GM12878 (cell line): ENCODE measurements at regions not wholly inside any gene's neighbourhood (a gene's known extent, or its start where the extent isn't known, plus 50 kb on each side); places are given as distances from the start of the nearest gene placed in this dataset.

Source experiments
- ATAC-seq: fragments of 200-7000 bp; cut with Tn5 transposase; 3 replicates; pipeline ENCODE4 v1.9.1; 2020; ENCODE audit warnings: mild to moderate bottlenecking, moderate library complexity
- BruUV-seq: library from RNA; stranded (reverse); fragments of 400-500 nt; replicated peaks from 2 replicates; lab custom pipeline; 2021; lab: Mats Ljungman, UMichigan
- CTCF ChIA-PET: fragments of 300-600 bp; sonication (Branson Sonifier 250); formaldehyde crosslinking; extraction: SDS; loops from one replicate; lab custom pipeline; 2021; ENCODE audit warnings: inconsistent platforms; lab: Yijun Ruan, JAX
- POLR2A ChIA-PET: fragments of 350-600 bp; formaldehyde crosslinking; extraction: SDS; loops from one replicate; lab custom pipeline; 2021; ENCODE audit warnings: inconsistent platforms; lab: Charles Lee
- RAD21 ChIA-PET: fragments of 300-600 bp; sonication (Branson Sonifier 250); formaldehyde crosslinking; loops from one replicate; lab custom pipeline; 2023; ENCODE audit warnings: antibody characterized with exemption; ENCODE audit not compliant: unreplicated experiment; lab: Charles Lee
- SMC1A ChIA-PET: fragments of 300-600 bp; sonication (Branson Sonifier 250); formaldehyde crosslinking; loops from one replicate; lab custom pipeline; 2023; ENCODE audit not compliant: unreplicated experiment, uncharacterized antibody; lab: Charles Lee
- DNase-seq: peaks from one replicate; pipeline ENCODE4 v3.0.0-alpha.2; 2011; ENCODE audit warnings: low read depth, low spot score
- FAIRE-seq: peaks from 3 replicates; lab custom pipeline; 2011; peaks lifted over from hg19 to GRCh38; lab: Jason Lieb, UNC
- H2AFZ ChIP-seq: 2 replicates; pipeline ENCODE4 v1.6.0; 2011; ENCODE audit warnings: low read depth, low read length, control low read depth; ENCODE audit not compliant: control insufficient read depth
- H3K27ac ChIP-seq: 2 replicates; pipeline ENCODE4 v1.5.1; 2011; ENCODE audit warnings: control low read depth; ENCODE audit not compliant: control insufficient read depth, insufficient read depth
- H3K27me3 ChIP-seq, 2 experiments: replicated peaks in 1 of 2; 2 replicates each; pipeline versions ENCODE4 v1.6.0 to v1.6.1; 2011; ENCODE audit warnings: low read length in 1 of 2; ENCODE audit not compliant: control insufficient read depth in 2 of 2, insufficient read depth in 2 of 2
- H3K36me3 ChIP-seq, 2 experiments: 2 replicates each; pipeline ENCODE4 v1.5.1; 2011; ENCODE audit warnings: low read length in 1 of 2; ENCODE audit not compliant: control insufficient read depth in 2 of 2, insufficient read depth in 2 of 2
- H3K4me1 ChIP-seq: 2 replicates; pipeline ENCODE4 v1.6.1; 2011; ENCODE audit warnings: mild to moderate bottlenecking, low read length, moderate library complexity, mixed read lengths; ENCODE audit not compliant: control insufficient read depth, insufficient read depth
- H3K4me2 ChIP-seq: 2 replicates; pipeline ENCODE4 v1.6.0; 2011; ENCODE audit warnings: control low read depth; ENCODE audit not compliant: control insufficient read depth, insufficient read depth
- H3K4me3 ChIP-seq: fragments of 200-600 bp; sonication (generic); 2 replicates; pipeline ENCODE4 v1.5.1; 2016
- H3K79me2 ChIP-seq: 2 replicates; pipeline ENCODE4 v1.6.0; 2011; ENCODE audit warnings: low read length; ENCODE audit not compliant: control insufficient read depth, insufficient read depth
- H3K9ac ChIP-seq: 2 replicates; pipeline ENCODE4 v1.8.0; 2011; ENCODE audit warnings: low read length, control low read depth, mixed read lengths; ENCODE audit not compliant: control insufficient read depth, insufficient read depth
- H3K9me3 ChIP-seq: replicated peaks from 3 replicates; pipeline ENCODE4 v1.5.1; 2011; ENCODE audit warnings: mild to moderate bottlenecking, low read length; ENCODE audit not compliant: control insufficient read depth, insufficient read depth
- H4K20me1 ChIP-seq: 2 replicates; pipeline ENCODE4 v1.6.0; 2011; ENCODE audit not compliant: control insufficient read depth, insufficient read depth
- CBX5 ChIP-seq: sonication (generic); IDR thresholded peaks from 2 replicates; pipeline ENCODE4 v1.6.1; 2016; ENCODE audit warnings: low read depth, moderate library complexity, mild to moderate bottlenecking, inconsistent platforms
- CREM ChIP-seq: IDR thresholded peaks from 2 replicates; pipeline ENCODE4 v1.6.1; 2014; ENCODE audit warnings: antibody characterized with exemption, low read depth
- KAT2A ChIP-seq: conservative IDR thresholded peaks from 2 replicates; pipeline ENCODE4 v1.6.1; 2011; ENCODE audit warnings: low read depth, low read length; ENCODE audit not compliant: control insufficient read depth
- KLF5 ChIP-seq: fragments of 450-650 bp; IDR thresholded peaks from 2 replicates; pipeline ENCODE4 v1.6.1; 2014; ENCODE audit warnings: mild to moderate bottlenecking; ENCODE audit not compliant: partially characterized antibody
- MAX ChIP-seq: IDR thresholded peaks from 2 replicates; pipeline ENCODE4 v1.6.1; 2012; ENCODE audit warnings: low read depth, low read length, improper control_type of control experiment
- NR2F1 ChIP-seq: fragments of 450-650 bp; conservative IDR thresholded peaks from 2 replicates; pipeline ENCODE4 v1.6.1; 2017; ENCODE audit warnings: mild to moderate bottlenecking
- RBBP5 ChIP-seq: fragments of 200-600 bp; sonication (generic); conservative IDR thresholded peaks from 2 replicates; pipeline ENCODE4 v1.6.1; 2016
- RCOR1 ChIP-seq: conservative IDR thresholded peaks from 2 replicates; pipeline ENCODE4 v1.6.1; 2012; ENCODE audit warnings: low read depth, low read length, improper control_type of control experiment
- SIX5 ChIP-seq: IDR thresholded peaks from 2 replicates; pipeline ENCODE4 v1.6.1; 2011; ENCODE audit warnings: mild to moderate bottlenecking, low read depth, low read length, moderate library complexity; ENCODE audit not compliant: severe bottlenecking
- SREBF2 ChIP-seq: IDR thresholded peaks from 2 replicates; pipeline ENCODE4 v1.6.1; 2012; ENCODE audit warnings: mild to moderate bottlenecking, low read length
- TCF3 ChIP-seq: IDR thresholded peaks from 2 replicates; pipeline ENCODE4 v1.6.1; 2012; ENCODE audit warnings: low read depth, mild to moderate bottlenecking, low read length, borderline replicate concordance; ENCODE audit not compliant: insufficient read depth
- ZBTB11 ChIP-seq: fragments of 450-650 bp; formaldehyde crosslinking; IDR thresholded peaks from 2 replicates; pipeline ENCODE4 v1.5.0; 2022; ENCODE audit warnings: mild to moderate bottlenecking, missing genetic modification characterization
- WGBS: methylation state at CpG from one replicate; pipeline ENCODE4 v1.1.6; 2016; ENCODE audit warnings: low lambda C conversion rate; ENCODE audit not compliant: insufficient replicate concordance, insufficient coverage; ENCODE audit errors: missing lambda C conversion rate; 5-methylcytosine and 5-hydroxymethylcytosine counted together
- in situ Hi-C: fragments of 300-500 bp; cut with MboI; formaldehyde crosslinking; loops from 9 replicates; pipeline ENCODE4 v1.14.3; 2018; ENCODE audit warnings: mixed read lengths
- intact Hi-C: fragments of 100-400 bp; cut with micrococcal nuclease; formaldehyde crosslinking; loops from one replicate; pipeline ENCODE4 v1.14.2; 2022; ENCODE audit not compliant: unreplicated experiment

GRCh38 chr19:32101206-32101605 is 244.2 kb upstream of the ZNF507 start:
- ChIA-PET POLR2A (no interaction called here), CTCF (no interaction called here), SMC1A (no interaction called here)
- H2AFZ ChIP-seq, result no peak overlapping the region
- no peaks in the 10 kb centered on the region for H4K20me1 ChIP-seq
- H3K79me2 ChIP-seq, result no peaks in the 10 kb centered on the region
- no peak overlapping the region for H3K9ac ChIP-seq
- no peak overlapping the region for H3K4me3 ChIP-seq
- 17% methylated on average over 1 of the region's 1 CpG for WGBS
- H3K4me1 ChIP-seq, result no peaks in the 10 kb centered on the region
- in situ Hi-C loops, result no loop called here
- no peak overlapping the region for H3K4me2 ChIP-seq
- no peak for TF ChIP-seq MAX
- no peak for TF ChIP-seq SREBF2
- no peak for TF ChIP-seq RBBP5
- no peak for TF ChIP-seq RCOR1
- TF ChIP-seq, all 136 proteins: peak for 0
- ATAC-seq, result no peak
- RAD21 ChIA-PET, result no interaction called here
- intact Hi-C loops, result no loop called here
- FAIRE-seq, result no peak
- no peaks in the 10 kb centered on the region; the same call in 2 of the 3 replicates for H3K9me3 ChIP-seq
- no peak overlapping the region for H3K27ac ChIP-seq
- H3K36me3 ChIP-seq, result no peaks in the 10 kb centered on the region
- DNase-seq, result no peak
- H3K27me3 ChIP-seq, result no peaks in the 10 kb centered on the region
- no TSS peak for BruUV-seq

GRCh38 chr19:32103541-32103940 is 241.9 kb upstream of the ZNF507 start:
- Histone ChIP-seq H3K27me3 (no peaks in the 10 kb centered on the region), H3K27ac (no peak overlapping the region), H3K36me3 (no peaks in the 10 kb centered on the region), H3K4me3 (no peak overlapping the region), H3K4me2 (no peak overlapping the region), H3K79me2 (no peaks in the 10 kb centered on the region), H3K9ac (no peak overlapping the region), H3K4me1 (no peaks in the 10 kb centered on the region), H4K20me1 (no peaks in the 10 kb centered on the region), H3K9me3 (no peaks in the 10 kb centered on the region; the same call in 2 of the 3 replicates), H2AFZ (no peak overlapping the region)
- RAD21 ChIA-PET, result no interaction called here
- in situ Hi-C loops, result no loop called here
- no peak for FAIRE-seq
- TF ChIP-seq RBBP5 (no peak), CBX5 (no peak), KAT2A (no peak), NR2F1 (no peak), CREM (no peak), TCF3 (no peak), SIX5 (no peak), ZBTB11 (no peak), KLF5 (no peak)
- SMC1A ChIA-PET, result no interaction called here
- 14% methylated on average over 11 of the region's 11 CpGs for WGBS
- POLR2A ChIA-PET, result no interaction called here
- no peak for ATAC-seq
- BruUV-seq, result no TSS peak
- CTCF ChIA-PET, result no interaction called here
- no peak for DNase-seq
- intact Hi-C loops, result no loop called here
